H1 (cell line): ENCODE measurements at regions not wholly inside any gene's neighbourhood (a gene's known extent, or its start where the extent isn't known, plus 50 kb on each side); places are given as distances from the start of the nearest gene placed in this dataset.

Source experiments
- TF ChIP-seq, protein P1 (sequence below): IDR thresholded peaks from 2 replicates; pipeline ENCODE4 v1.6.1; 2012; ENCODE audit warnings: inconsistent platforms

DNA sequence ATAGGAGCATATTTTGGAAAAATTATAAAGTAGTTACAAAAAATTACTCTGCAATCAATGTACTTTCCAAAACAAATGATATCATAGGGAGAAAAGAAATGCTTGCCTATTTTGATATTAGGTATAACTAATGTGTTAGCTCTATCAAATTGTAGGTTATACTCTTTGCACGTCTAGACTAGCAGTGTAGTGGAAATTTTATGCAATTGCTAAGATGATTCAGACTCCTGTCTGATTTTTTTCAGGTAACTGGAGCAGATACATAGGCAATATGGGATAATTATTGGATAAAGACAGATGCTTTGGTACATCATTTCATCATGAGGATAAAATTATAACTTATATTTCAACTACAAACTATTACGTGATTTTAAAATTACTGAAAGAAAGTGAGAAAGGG lies 918.3 kb downstream of the EPHA4 start (continued):
- TF ChIP-seq, protein P1, sequence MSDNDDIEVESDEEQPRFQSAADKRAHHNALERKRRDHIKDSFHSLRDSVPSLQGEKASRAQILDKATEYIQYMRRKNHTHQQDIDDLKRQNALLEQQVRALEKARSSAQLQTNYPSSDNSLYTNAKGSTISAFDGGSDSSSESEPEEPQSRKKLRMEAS, result no peak
